ENCODE measurements at regions not wholly inside any gene's neighbourhood (a gene's known extent, or its start where the extent isn't known, plus 50 kb on each side); places are given as distances from the start of the nearest gene placed in this dataset.

GRCh38 chr14:82190742-82191141 lies 657.1 kb upstream of the SEL1L start:
- DNase-seq, result no peak

- DNase-seq, result no peak
These were observed 658.7 kb upstream of the SEL1L start for GRCh38 chr14:82192387-82192786.

DNA sequence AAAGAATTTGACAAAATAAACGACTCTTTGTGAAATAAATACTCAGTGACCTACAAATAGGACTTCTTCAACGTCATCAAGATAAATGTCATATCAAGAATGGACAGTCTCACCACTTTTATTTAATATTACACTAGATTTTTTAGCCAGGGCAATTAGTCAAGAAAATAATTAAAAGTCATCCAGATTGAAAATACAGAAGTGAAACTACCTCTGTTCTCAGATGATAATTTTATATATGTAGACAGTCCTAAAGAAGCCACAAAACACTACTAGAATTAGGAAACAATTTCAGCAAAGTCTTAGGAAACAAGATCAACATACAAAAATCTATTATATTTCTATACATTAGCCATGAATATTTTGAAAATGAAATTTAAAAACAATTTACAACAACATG lies 689.6 kb upstream of the SEL1L start:
- DNase-seq, result no peak

DNA sequence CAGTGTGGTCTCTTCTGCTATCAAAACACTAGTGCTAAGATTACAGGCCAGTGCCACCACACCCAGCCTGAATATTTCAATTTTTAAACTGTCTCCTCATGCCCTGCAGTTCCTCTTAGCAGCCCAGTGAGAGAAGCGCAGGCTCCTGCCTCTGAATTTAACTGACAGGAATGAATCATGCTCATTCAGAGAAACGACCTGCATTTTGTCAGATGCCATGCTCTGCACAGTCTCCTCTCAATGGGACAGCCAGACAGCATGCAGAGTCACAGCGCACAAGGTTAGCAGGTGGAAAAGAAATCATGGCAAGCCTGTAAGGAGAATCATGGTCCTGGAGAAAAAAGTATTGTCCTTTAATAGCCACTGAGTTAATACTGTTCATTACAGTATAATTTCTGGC lies 691.0 kb upstream of the SEL1L start:
- DNase-seq, result no peak

DNA sequence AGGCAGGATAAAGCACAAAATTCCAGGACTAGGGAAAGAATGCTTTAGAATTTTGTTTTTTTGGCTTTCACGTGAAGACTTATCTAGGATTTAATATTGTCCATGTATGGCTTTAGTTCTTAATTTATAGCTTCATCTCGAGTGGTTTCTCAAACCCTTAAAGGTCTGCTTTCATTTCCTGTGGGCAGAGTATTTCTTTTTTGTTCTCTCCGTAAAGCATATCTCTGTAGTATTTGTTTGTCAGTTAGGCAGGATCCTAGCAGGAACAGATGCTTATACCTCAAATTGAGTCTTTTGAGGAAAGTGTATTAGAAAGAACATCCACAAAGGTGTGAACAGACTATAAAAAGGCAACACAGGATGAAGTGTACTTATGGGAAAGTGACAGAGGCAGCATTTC lies 697.1 kb upstream of the SEL1L start:
- DNase-seq, result no peak

DNA sequence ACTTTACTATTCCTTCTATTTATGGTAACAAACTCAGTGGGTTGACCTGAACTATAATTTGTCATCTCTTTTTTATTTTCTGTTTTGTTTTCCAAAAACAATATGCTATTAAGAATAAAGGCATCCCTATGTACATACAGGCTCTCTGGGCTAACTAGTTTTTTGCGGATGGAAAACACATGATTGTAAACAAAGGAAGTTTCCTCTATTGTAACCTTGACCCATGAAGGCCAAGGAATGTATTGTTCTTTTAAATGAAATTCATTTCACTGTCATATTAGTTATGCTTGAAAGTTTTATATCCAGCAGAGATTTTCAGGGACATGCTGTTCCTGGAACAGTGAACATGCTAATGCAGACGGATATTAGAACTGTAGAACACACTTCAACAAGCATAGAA lies 705.0 kb upstream of the SEL1L start:
- no peak for DNase-seq

GRCh38 chr14:82239223-82239622 lies 705.6 kb upstream of the SEL1L start:
- DNase-seq, result no peak

GRCh38 chr14:82244791-82245190 lies 711.1 kb upstream of the SEL1L start:
- DNase-seq, result no peak

DNA sequence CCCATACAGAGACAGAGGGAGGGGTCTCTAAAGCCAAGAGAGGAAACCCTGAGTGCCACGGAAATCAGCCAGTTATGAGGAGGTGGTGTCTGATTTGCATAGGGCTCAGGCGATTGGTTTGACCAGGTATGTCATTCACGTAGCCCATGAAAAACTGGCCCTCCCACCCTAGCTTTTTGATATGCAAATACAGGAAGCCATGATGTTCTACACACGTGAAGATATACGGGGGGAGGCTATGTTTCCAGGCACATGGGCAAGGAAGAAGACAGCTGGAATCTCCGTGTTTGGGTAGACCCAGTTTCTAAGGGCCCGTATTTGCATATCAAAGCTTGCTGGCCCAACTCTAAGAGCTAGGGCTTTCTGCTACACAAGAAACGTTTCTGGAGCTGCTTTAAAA lies 717.8 kb upstream of the SEL1L start:
- DNase-seq, result no peak

- no peak for DNase-seq
These were observed 736.6 kb upstream of the SEL1L start for GRCh38 chr14:82270286-82270685.

GRCh38 chr14:82298811-82299210 lies 765.2 kb upstream of the SEL1L start:
- DNase-seq, result no peak

- DNase-seq, result no peak
These were observed 775.5 kb upstream of the SEL1L start for GRCh38 chr14:82309199-82309598.

DNA sequence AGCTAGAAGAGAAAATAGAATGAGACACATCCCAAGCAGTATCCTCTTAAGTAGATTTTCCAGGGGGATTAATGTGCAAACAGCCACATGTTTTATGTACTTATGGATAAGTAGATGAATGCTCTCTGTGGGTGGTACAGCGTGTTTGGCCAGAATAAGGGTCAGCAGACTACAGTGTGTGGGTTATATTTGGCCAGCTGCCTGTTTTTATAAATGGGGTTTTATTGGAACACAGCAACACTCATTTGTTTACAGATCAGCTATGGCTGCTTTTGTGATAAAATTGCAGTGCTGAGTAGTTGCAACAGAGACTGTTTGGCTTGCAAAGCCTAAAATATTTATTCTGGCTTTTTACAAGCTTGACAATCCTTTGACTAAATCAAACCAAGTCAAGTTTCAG lies 780.2 kb upstream of the SEL1L start:
- DNase-seq, result no peak

- no peak for DNase-seq
These were observed 794.8 kb upstream of the SEL1L start for GRCh38 chr14:82328442-82328841.

GRCh38 chr14:82341261-82341810 lies 807.7 kb upstream of the SEL1L start:
- no peak for DNase-seq

DNA sequence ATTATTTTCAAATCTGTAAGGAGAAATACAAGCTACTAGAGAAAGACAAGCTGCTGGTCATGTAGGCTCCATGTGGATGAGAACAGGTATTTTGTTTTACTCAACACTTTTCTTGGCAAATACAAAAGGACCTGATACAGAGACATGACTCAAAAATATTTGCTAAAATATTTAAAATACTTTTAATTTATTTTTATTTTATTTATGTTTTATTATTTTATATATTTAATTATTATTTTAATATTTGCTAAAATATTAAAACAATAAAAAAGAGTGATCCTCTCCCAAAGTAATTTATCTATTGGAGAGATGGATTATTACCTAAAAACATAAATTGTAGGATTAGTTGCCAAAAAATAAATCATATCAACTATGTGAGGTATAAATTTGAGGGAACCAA lies 808.9 kb upstream of the SEL1L start:
- no peak for DNase-seq

DNA sequence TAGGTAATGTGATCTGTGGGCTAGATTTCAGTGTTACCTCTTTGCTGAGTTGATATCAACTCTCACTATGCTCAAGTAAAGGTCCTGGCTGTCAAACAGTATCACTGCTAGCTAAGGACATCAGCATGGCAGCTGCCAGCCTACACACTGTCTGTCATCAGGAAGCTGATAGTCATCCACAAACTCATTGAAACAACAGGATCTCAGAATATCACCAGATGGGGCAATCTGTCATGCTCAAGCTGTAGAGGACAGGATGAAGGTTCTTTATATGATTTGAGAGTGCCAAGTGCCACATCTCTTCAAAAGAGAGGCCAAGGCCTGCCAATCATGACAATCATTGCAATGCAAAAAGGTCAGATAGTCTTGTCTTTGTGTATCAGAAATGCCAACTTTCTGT lies 811.5 kb upstream of the SEL1L start:
- DNase-seq, result no peak

GRCh38 chr14:82354126-82354525 lies 820.5 kb upstream of the SEL1L start:
- no peak for DNase-seq

DNA sequence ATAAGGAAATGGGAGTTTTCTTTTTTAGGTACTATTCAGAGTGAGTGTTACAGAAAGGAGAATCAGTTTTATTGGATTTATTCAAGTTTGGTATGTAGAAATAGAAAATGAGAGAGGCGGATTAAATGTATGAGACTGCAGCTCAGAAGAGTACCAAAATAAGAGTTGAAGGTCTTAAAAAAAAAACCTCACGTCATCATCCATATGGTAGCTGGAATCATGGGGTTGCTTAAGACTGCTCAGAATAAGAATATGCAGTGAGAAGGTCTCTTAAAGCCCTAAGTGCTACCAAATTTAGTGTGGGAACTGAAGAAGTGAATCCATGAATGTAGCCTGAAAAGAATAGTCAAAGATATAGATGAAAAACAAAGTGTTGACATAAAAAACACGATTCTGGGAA lies 825.5 kb upstream of the SEL1L start:
- DNase-seq, result no peak

DNA sequence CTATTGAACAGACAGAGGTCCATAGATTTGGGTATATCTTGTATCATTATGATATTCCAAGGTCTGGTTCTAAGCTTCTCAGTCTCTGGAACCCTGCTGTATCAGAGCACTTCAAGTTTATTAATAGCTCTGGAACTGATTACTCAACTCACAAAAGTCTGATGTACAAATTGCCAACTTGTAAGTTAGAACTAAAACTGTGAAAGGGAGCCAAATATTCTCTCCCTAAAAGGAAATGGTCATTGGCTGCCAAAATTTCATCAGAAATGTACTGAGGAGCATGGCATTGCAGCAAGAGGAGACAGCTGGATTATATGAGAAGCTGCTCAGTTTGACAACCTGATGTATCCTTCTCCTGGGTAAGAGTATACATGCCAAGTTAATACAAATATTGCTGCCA lies 828.8 kb upstream of the SEL1L start:
- no peak for DNase-seq

- no peak for DNase-seq
These were observed 831.8 kb upstream of the SEL1L start for GRCh38 chr14:82365471-82365870.

DNA sequence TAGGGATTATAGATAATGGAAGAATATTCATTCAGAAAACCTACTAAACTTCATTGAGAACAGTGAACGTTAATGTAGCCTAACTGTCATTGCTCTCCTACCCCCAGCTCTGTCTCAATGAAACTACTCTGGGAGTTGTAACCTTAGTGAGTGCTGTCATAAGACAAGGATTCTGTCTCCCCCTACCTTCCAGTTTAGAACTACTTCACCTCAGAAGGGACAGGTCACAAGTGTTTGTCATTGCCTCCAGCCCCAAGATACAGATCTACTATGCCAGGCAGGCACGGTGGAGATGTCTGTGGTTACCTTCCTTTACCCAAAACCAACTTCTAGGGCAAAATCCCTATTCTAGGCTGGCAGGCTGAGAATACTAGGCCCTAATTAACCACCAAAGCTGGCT lies 833.1 kb upstream of the SEL1L start:
- no peak for DNase-seq

- DNase-seq, result no peak
These were observed 845.6 kb upstream of the SEL1L start for GRCh38 chr14:82379291-82379690.

DNA sequence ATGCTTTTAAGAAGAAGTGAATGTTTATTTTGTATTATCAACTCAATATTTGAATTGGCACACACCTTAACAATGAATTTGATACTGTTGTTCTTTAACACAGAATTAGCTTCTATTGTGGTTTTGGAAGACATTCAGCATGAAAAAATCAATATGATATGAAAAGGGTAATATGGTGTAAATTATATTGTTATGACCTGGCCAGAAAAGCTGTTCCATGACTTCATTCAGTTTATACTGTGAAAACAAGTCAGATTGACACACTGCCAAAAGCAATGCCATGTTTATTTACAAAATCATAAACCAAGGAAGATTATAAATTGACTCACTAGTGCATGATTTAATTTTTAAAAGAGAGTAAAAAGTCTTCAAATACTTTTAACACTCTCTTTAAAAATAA lies 851.4 kb upstream of the SEL1L start:
- no peak for DNase-seq

DNA sequence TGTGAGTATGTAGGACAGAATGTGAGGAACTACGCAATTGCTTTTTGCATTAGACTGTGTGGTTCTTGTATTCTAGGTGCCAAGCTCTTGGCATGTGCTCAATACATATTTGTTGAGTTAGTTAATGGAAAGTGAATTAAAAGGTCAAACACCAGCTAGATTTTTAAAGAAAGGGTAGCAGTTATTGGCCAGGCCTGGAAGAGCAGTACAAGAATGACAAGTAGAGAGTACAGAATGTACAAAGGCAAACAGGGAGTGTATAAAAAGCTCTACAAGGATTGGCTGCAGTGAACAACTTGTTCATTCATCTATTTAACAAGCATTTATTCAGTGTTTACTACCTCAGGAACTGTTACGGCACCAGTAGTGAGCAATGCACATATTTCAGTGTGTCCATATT lies 854.0 kb upstream of the SEL1L start:
- no peak for DNase-seq

GRCh38 chr14:82388488-82388887 lies 854.8 kb upstream of the SEL1L start:
- no peak for DNase-seq
